ENCODE measurements at regions not wholly inside any gene's neighbourhood (a gene's known extent, or its start where the extent isn't known, plus 50 kb on each side); places are given as distances from the start of the nearest gene placed in this dataset.

DNA sequence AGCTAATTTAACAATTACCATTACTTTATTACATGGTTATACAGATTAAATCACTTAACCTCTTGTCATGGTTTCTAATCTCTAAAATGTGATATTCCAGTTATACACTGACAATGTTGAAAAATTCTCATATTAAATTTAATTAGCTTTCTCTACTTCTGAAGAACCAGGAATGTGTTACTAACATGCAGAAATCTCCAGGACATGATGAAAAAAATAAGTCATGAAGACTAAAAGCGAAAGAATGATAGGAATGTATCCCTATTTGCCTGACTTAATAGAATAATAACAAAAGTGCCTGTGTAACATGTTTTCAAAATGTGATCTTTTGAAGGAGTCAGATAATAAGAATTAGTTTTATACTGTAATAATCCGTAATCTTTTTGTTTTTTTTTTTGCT, 2823.7 kb upstream of the PCDH20 start:
- no peak for DNase-seq
- Histone ChIP-seq H3K27ac (ENCODE audit: low read length) (no peak overlapping the region), H3K27me3 (ENCODE audit: control insufficient read depth, insufficient read depth, low read length) (no peaks in the 10 kb centered on the region), H3K36me3 (ENCODE audit: control insufficient read depth, insufficient read depth, low read length) (no peaks in the 10 kb centered on the region), H3K4me1 (ENCODE audit: control insufficient read depth, insufficient read depth, low read length) (no peaks in the 10 kb centered on the region), H3K4me3 (ENCODE audit: low read length) (no peak overlapping the region), H3K9me3 (ENCODE audit: control insufficient read depth, low read depth, low read length) (no peaks in the 10 kb centered on the region)
- 100% methylated on average over 2 of the region's 2 CpGs for WGBS (ENCODE audit: insufficient coverage, low lambda C conversion rate)

DNA sequence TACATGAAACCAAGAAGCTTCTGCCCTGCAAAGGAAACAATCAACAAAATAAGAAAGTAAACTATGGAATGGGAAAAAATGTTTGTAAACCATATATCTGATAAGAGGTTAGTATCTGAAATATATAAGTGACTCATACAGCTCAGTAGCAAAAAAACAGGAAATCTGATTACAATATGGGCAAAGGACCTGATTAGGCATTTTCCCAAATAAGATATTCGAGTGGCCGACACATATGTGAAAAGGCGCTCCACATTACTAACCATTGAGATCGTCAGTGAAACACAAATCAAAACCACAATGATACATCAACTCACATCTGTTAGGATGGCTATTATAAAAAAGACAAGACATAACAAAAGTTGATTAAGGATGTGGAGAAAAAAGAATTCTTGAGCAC, 2818.6 kb upstream of the PCDH20 start:
- Histone ChIP-seq H3K4me3 (ENCODE audit: low read length) (no peak overlapping the region), H3K4me1 (ENCODE audit: control insufficient read depth, insufficient read depth, low read length) (no peaks in the 10 kb centered on the region), H3K27ac (ENCODE audit: low read length) (no peak overlapping the region), H3K9me3 (ENCODE audit: control insufficient read depth, low read depth, low read length) (no peaks in the 10 kb centered on the region), H3K27me3 (ENCODE audit: control insufficient read depth, insufficient read depth, low read length) (no peaks in the 10 kb centered on the region), H3K36me3 (ENCODE audit: control insufficient read depth, insufficient read depth, low read length) (no peaks in the 10 kb centered on the region)
- WGBS (ENCODE audit: insufficient coverage, low lambda C conversion rate), result 100% methylated on average over 1 of the region's 4 CpGs
- no peak for DNase-seq

DNA sequence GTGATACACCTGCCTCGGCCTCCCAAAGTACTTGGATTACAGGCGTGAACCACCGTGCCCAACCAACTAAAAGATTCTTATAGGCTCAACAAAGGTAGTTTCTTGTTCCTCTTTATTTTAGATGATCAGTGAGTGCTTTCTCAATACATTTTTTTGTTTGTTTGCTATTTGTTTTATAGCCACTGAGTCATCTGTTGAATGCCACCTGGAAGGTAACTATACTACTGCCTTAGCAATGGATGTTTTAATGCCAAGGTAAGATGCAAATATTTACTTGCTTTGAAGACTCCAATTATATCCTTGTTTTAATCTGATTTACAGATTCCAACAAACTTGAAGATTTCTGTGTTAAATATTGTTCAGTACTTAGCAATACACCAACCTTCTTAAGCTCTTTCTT, 2807.4 kb upstream of the PCDH20 start:
- no peak overlapping the region for H3K4me3 ChIP-seq (ENCODE audit: low read length)
- H3K9me3 ChIP-seq (ENCODE audit: control insufficient read depth, low read depth, low read length), result no peaks in the 10 kb centered on the region
- no peaks in the 10 kb centered on the region for H3K36me3 ChIP-seq (ENCODE audit: control insufficient read depth, insufficient read depth, low read length)
- H3K27me3 ChIP-seq (ENCODE audit: control insufficient read depth, insufficient read depth, low read length), result no peaks in the 10 kb centered on the region
- no peak for DNase-seq
- no peaks in the 10 kb centered on the region for H3K4me1 ChIP-seq (ENCODE audit: control insufficient read depth, insufficient read depth, low read length)
- no peak overlapping the region for H3K27ac ChIP-seq (ENCODE audit: low read length)
- 100% methylated on average over 3 of the region's 3 CpGs for WGBS (ENCODE audit: insufficient coverage, low lambda C conversion rate)

- no peaks in the 10 kb centered on the region for H3K36me3 ChIP-seq (ENCODE audit: control insufficient read depth, insufficient read depth, low read length)
- H3K27ac ChIP-seq (ENCODE audit: low read length), result no peak overlapping the region
- no peaks in the 10 kb centered on the region for H3K27me3 ChIP-seq (ENCODE audit: control insufficient read depth, insufficient read depth, low read length)
- no peaks in the 10 kb centered on the region for H3K4me1 ChIP-seq (ENCODE audit: control insufficient read depth, insufficient read depth, low read length)
- H3K4me3 ChIP-seq (ENCODE audit: low read length), result no peak overlapping the region
- no peak for DNase-seq
- WGBS (ENCODE audit: insufficient coverage, low lambda C conversion rate), result no CpG with 5 or more reads among the region's 9 CpGs
- H3K9me3 ChIP-seq (ENCODE audit: control insufficient read depth, low read depth, low read length), result peaks cover 5% of the 10 kb centered on the region
Measured at GRCh38 chr13:64206430-64207225, 2791.0 kb upstream of the PCDH20 start.

DNA sequence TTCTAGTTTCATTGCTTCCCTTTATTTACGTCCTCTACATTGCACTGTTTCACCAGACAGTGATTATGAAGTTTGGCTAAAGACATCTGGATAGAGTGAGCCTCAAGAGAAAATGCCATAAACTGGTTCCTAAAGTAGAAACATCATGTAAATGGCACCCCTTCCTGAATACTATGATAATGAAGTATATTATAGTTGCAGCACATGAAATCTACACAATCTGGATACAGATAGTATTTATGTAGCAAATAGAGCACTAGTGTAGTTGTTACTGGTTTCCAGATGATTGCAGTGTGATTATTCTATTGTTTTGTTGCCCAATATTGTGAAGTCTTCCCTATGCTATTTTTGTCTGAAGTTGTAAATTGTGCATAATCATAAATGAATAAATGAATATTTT, 2786.9 kb upstream of the PCDH20 start:
- 100% methylated on average over 1 of the region's 1 CpG for WGBS (ENCODE audit: insufficient coverage, low lambda C conversion rate)

DNA sequence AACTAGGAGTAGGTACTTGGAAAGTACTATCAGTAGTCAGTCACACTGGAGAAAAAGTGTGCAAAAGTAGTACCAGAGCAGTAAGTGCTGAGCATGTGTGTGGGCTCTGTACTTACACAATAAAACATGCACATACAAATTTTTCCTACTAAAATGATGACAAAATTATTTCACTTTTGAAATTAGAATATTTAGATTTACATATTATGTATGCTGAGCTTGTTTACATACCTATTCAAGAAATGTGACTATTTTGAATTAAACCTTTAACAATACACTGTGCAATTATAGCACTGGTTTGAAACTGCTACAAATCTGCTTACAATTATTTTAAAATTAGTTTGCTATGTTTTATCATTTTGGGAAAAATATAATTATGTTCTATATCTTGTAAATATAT, 2781.6 kb upstream of the PCDH20 start:
- Histone ChIP-seq H3K9me3 (ENCODE audit: control insufficient read depth, low read depth, low read length) (no peaks in the 10 kb centered on the region), H3K27me3 (ENCODE audit: control insufficient read depth, insufficient read depth, low read length) (no peaks in the 10 kb centered on the region), H3K27ac (ENCODE audit: low read length) (no peak overlapping the region), H3K36me3 (ENCODE audit: control insufficient read depth, insufficient read depth, low read length) (no peaks in the 10 kb centered on the region), H3K4me3 (ENCODE audit: low read length) (no peak overlapping the region), H3K4me1 (ENCODE audit: control insufficient read depth, insufficient read depth, low read length) (no peaks in the 10 kb centered on the region)
- no peak for DNase-seq

More for the DNA sequence above, 2786.9 kb upstream of the PCDH20 start:
- Histone ChIP-seq H3K36me3 (ENCODE audit: control insufficient read depth, insufficient read depth, low read length) (no peaks in the 10 kb centered on the region), H3K4me3 (ENCODE audit: low read length) (no peak overlapping the region), H3K27me3 (ENCODE audit: control insufficient read depth, insufficient read depth, low read length) (no peaks in the 10 kb centered on the region), H3K9me3 (ENCODE audit: control insufficient read depth, low read depth, low read length) (peaks cover 5% of the 10 kb centered on the region), H3K4me1 (ENCODE audit: control insufficient read depth, insufficient read depth, low read length) (no peaks in the 10 kb centered on the region), H3K27ac (ENCODE audit: low read length) (no peak overlapping the region)
- no peak for DNase-seq

- Histone ChIP-seq H3K27ac (ENCODE audit: low read length) (no peak overlapping the region), H3K9me3 (ENCODE audit: control insufficient read depth, low read depth, low read length) (no peaks in the 10 kb centered on the region), H3K4me3 (ENCODE audit: low read length) (no peak overlapping the region), H3K4me1 (ENCODE audit: control insufficient read depth, insufficient read depth, low read length) (no peaks in the 10 kb centered on the region), H3K27me3 (ENCODE audit: control insufficient read depth, insufficient read depth, low read length) (no peaks in the 10 kb centered on the region), H3K36me3 (ENCODE audit: control insufficient read depth, insufficient read depth, low read length) (no peaks in the 10 kb centered on the region)
- DNase-seq, result no peak
- no CpG with 5 or more reads among the region's 2 CpGs for WGBS (ENCODE audit: insufficient coverage, low lambda C conversion rate)
Measured at GRCh38 chr13:64186503-64187250, 2771.0 kb upstream of the PCDH20 start.

- Histone ChIP-seq H3K4me3 (ENCODE audit: low read length) (no peak overlapping the region), H3K27ac (ENCODE audit: low read length) (no peak overlapping the region), H3K4me1 (ENCODE audit: control insufficient read depth, insufficient read depth, low read length) (no peaks in the 10 kb centered on the region), H3K36me3 (ENCODE audit: control insufficient read depth, insufficient read depth, low read length) (no peaks in the 10 kb centered on the region), H3K9me3 (ENCODE audit: control insufficient read depth, low read depth, low read length) (no peaks in the 10 kb centered on the region), H3K27me3 (ENCODE audit: control insufficient read depth, insufficient read depth, low read length) (no peaks in the 10 kb centered on the region)
- WGBS (ENCODE audit: insufficient coverage, low lambda C conversion rate), result 100% methylated on average over 1 of the region's 1 CpG
- no peak for DNase-seq
Measured at GRCh38 chr13:64186071-64186470, 2770.4 kb upstream of the PCDH20 start.

GRCh38 chr13:64180756-64181155, 2765.1 kb upstream of the PCDH20 start:
- Histone ChIP-seq H3K4me3 (ENCODE audit: low read length) (no peak overlapping the region), H3K4me1 (ENCODE audit: control insufficient read depth, insufficient read depth, low read length) (no peaks in the 10 kb centered on the region), H3K27ac (ENCODE audit: low read length) (no peak overlapping the region), H3K9me3 (ENCODE audit: control insufficient read depth, low read depth, low read length) (no peaks in the 10 kb centered on the region), H3K36me3 (ENCODE audit: control insufficient read depth, insufficient read depth, low read length) (no peaks in the 10 kb centered on the region), H3K27me3 (ENCODE audit: control insufficient read depth, insufficient read depth, low read length) (no peaks in the 10 kb centered on the region)
- DNase-seq, result no peak
- 90% methylated on average over 2 of the region's 2 CpGs for WGBS (ENCODE audit: insufficient coverage, low lambda C conversion rate)

GRCh38 chr13:64165826-64166225, 2750.2 kb upstream of the PCDH20 start:
- DNase-seq, result no peak
- H3K36me3 ChIP-seq (ENCODE audit: control insufficient read depth, insufficient read depth, low read length), result no peaks in the 10 kb centered on the region
- WGBS (ENCODE audit: insufficient coverage, low lambda C conversion rate), result no CpG with 5 or more reads among the region's 1 CpG

GRCh38 chr13:64164435-64164834, 2748.8 kb upstream of the PCDH20 start:
- no peak for DNase-seq
- no CpG with 5 or more reads among the region's 4 CpGs for WGBS (ENCODE audit: insufficient coverage, low lambda C conversion rate)
- H3K27ac ChIP-seq (ENCODE audit: low read length), result no peak overlapping the region
- H3K36me3 ChIP-seq (ENCODE audit: control insufficient read depth, insufficient read depth, low read length), result no peaks in the 10 kb centered on the region
- no peaks in the 10 kb centered on the region for H3K9me3 ChIP-seq (ENCODE audit: control insufficient read depth, low read depth, low read length)
- H3K4me3 ChIP-seq (ENCODE audit: low read length), result no peak overlapping the region
- H3K27me3 ChIP-seq (ENCODE audit: control insufficient read depth, insufficient read depth, low read length), result no peaks in the 10 kb centered on the region
- H3K4me1 ChIP-seq (ENCODE audit: control insufficient read depth, insufficient read depth, low read length), result no peaks in the 10 kb centered on the region

More at GRCh38 chr13:64165826-64166225, 2750.2 kb upstream of the PCDH20 start:
- Histone ChIP-seq H3K27ac (ENCODE audit: low read length) (no peak overlapping the region), H3K4me3 (ENCODE audit: low read length) (no peak overlapping the region), H3K9me3 (ENCODE audit: control insufficient read depth, low read depth, low read length) (no peaks in the 10 kb centered on the region), H3K4me1 (ENCODE audit: control insufficient read depth, insufficient read depth, low read length) (no peaks in the 10 kb centered on the region), H3K27me3 (ENCODE audit: control insufficient read depth, insufficient read depth, low read length) (no peaks in the 10 kb centered on the region)
